Dendritic cell treated with granulocyte-macrophage colony-stimulating factor and Interleukin-4, amounts not matched to agents 40 ng/mL and 50 ng/mL, for 4 days (primary cell): ENCODE measurements at regions not wholly inside any gene's neighbourhood (a gene's known extent, or its start where the extent isn't known, plus 50 kb on each side); places are given as distances from the start of the nearest gene placed in this dataset.

ENCODE experiments used
- H3K27ac Mint-ChIP-seq: one replicate; pipeline ENCODE4 v1.8.0; 2022; ENCODE audit warnings: mild to moderate bottlenecking, mixed read lengths
- H3K27me3 Mint-ChIP-seq: one replicate; pipeline ENCODE4 v1.8.0; 2022; ENCODE audit warnings: mild to moderate bottlenecking, mixed read lengths
- H3K36me3 Mint-ChIP-seq: one replicate; pipeline ENCODE4 v1.8.0; 2022; ENCODE audit warnings: low read depth, mixed read lengths
- H3K4me1 Mint-ChIP-seq: one replicate; pipeline ENCODE4 v1.8.0; 2022; ENCODE audit warnings: low read depth, mixed read lengths
- H3K4me3 Mint-ChIP-seq: one replicate; pipeline ENCODE4 v1.8.0; 2022; ENCODE audit warnings: mild to moderate bottlenecking, moderate library complexity, mixed read lengths
- H3K9me3 Mint-ChIP-seq: one replicate; pipeline ENCODE4 v1.8.0; 2022; ENCODE audit warnings: mixed read lengths
- intact Hi-C: fragments of 100-400 bp; cut with micrococcal nuclease; formaldehyde crosslinking; loops from one replicate; pipeline ENCODE4 v1.15.0; 2022

DNA sequence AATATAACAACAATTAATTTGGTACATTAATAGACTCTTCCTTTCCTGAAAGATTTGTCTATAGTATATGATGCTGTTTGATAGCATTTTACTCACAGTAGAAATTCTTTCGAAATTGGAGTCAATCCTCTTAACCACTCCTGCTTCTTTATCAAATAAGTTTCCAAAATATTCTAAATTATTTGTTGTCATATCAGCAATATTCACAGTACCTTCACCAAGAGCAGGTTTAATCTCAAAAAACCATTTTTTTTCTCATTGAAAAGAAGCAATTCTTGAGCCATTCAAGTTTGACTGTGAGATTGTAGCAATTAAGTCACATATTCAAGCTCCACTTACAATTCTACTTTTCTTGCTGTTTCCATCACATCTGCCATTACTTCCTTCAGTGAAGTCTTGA is 83.5 kb upstream of the PRR16 start:
- Mint-ChIP-seq H3K27ac (no peak overlapping the region), H3K4me1 (no peaks in the 10 kb centered on the region), H3K27me3 (no peaks in the 10 kb centered on the region), H3K9me3 (peaks cover 32% of the 10 kb centered on the region), H3K4me3 (no peak overlapping the region), H3K36me3 (no peaks in the 10 kb centered on the region)
- intact Hi-C loops = no loop called here

DNA sequence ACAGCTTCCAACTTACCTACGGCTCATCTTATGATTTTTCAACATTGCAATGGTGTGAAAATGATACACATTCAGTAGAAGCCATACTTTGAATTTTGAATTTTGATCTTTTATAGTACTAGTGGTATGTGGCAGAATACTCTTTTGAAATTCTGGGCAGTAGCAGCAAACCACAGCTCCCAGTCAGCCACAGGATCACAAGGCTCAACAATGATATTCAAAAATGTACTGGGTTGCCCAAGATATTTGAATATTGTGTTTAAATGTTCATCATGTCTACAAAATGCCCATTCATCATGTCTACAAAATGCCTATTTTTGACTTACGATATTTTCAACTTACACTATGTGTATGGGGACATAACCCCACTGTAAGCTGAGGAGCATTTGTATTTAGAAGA is 81.3 kb upstream of the PRR16 start:
- Mint-ChIP-seq H3K4me3 (no peak overlapping the region), H3K4me1 (peaks cover 12% of the 10 kb centered on the region), H3K36me3 (no peaks in the 10 kb centered on the region), H3K9me3 (peaks cover 23% of the 10 kb centered on the region), H3K27me3 (no peaks in the 10 kb centered on the region), H3K27ac (no peak overlapping the region)
- intact Hi-C loops = no loop called here

DNA sequence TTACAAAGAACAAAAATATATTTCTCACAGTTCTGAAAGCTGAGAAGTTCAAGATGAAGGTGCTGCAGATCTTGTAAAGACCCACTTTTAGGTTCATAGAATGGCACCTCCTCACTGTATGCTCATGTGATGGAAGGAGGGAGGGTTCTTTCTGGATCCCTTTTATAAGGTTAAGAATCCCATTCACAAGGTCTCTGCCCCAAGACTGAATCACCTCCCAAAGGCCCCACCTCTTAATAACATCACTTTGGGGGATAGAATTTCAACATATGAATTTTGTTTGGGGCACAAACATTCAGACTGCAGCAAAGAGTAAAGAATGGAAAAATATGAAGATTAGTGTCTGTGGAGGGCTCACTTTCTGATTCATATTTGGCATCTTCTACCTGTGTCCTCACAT is 77.1 kb upstream of the PRR16 start:
- intact Hi-C loops = no loop called here
- H3K9me3 Mint-ChIP-seq = no peaks in the 10 kb centered on the region
- no peaks in the 10 kb centered on the region for H3K27me3 Mint-ChIP-seq
- H3K4me3 Mint-ChIP-seq = no peak overlapping the region
- no peaks in the 10 kb centered on the region for H3K36me3 Mint-ChIP-seq
- peaks cover 19% of the 10 kb centered on the region for H3K4me1 Mint-ChIP-seq
- no peak overlapping the region for H3K27ac Mint-ChIP-seq

DNA sequence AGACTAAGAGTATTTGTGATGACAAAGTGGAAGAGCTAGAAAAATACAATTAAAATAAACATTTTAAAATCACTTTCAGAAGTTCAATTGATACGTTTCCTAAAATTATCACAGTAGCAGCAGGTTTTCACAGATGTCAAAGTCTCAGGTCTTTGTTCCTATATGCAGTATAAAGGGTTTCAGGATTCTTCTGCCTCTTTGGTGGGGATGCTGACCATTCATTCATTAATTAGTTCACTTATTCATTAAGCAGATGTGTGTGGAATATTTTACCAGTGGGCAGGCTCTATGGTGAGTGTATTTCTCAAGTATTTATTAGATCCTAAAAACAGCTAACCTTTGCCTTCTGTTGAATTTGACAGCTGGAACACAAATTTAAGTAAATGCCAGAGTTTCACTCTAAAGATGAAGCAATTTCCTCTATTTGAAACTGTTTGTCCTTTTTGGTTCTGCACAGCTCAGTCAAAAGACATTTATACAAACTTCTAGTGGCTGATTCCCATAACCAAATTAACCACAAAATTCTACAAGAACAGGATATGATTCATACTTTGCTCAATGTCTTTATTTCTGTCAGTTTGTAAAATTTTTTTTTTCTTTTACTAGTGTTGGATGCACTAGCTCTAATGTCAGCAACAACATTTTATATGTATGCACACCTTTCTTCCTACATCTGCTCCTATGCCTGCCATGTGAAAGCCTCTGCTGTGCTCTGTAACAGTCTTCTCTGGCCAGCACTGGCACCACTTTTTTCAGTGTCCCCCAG is 75.9 kb upstream of the PRR16 start:
- Mint-ChIP-seq H3K27me3 (no peaks in the 10 kb centered on the region), H3K4me3 (no peak overlapping the region), H3K9me3 (peaks cover 3% of the 10 kb centered on the region), H3K36me3 (no peaks in the 10 kb centered on the region), H3K4me1 (peaks cover 19% of the 10 kb centered on the region), H3K27ac (no peak overlapping the region)
- intact Hi-C loops = no loop called here

DNA sequence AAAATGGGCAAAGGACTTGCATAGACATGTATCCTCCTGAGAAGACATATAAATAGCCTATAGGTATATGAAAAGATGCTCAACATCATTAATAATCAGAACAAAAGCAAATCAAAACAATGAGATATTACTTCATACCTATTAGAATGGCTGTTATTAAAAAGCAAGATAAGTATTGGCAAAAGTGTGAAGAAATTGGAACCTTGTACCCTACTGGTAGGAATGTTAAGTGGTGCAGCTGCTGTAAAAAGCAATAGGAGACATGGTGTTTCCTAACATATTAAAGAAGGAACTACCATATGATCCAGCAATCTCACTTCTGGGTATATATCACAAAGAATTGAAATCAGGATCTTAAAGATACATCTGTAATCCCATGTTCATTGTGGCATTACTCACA is 69.8 kb upstream of the PRR16 start:
- Mint-ChIP-seq H3K36me3 (no peaks in the 10 kb centered on the region), H3K4me1 (no peaks in the 10 kb centered on the region), H3K9me3 (peaks cover 23% of the 10 kb centered on the region), H3K27me3 (no peaks in the 10 kb centered on the region), H3K4me3 (no peak overlapping the region), H3K27ac (no peak overlapping the region)
- intact Hi-C loops = no loop called here

DNA sequence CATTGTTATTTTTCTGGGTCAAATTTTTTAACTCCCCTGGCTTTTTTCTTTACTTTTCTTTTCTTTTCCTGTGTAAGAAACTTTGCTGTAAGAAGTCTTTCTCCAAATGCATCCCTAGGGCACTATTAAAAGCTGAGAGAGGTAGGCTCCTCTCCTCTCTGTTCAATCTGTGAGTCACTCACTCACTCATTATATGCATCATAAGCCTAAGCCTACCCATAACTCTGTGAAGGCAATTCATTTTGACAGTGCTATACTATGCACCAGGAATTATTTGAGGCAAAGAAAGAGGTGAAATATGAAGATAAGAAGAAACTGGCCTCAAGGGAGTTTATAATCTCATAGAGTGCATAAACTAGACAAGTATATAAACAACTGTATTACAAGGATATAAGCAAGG is 67.9 kb upstream of the PRR16 start:
- Mint-ChIP-seq H3K27ac (no peak overlapping the region), H3K27me3 (no peaks in the 10 kb centered on the region), H3K36me3 (no peaks in the 10 kb centered on the region), H3K4me3 (no peak overlapping the region), H3K4me1 (no peaks in the 10 kb centered on the region), H3K9me3 (peaks cover 39% of the 10 kb centered on the region)
- intact Hi-C loops = no loop called here

DNA sequence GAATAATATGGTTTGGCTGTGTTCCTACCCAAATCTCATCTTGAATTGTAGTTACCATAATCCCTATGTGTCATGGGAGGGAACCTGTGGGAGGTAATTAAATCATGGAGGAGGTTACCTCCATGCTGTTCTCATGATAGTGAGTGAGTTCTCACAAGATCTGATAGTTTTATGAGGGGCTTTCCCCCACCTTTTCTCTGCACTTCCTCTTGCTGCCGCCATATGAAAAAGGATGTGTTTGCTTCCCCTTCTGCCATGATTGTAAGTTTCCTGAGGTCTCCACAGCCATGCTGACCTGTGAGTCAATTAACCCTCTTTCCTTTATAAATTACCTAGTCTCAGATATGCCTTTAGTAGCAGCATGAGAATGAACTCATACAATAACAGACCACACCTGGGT is 63.7 kb upstream of the PRR16 start:
- Mint-ChIP-seq H3K9me3 (peaks cover 29% of the 10 kb centered on the region), H3K4me1 (no peaks in the 10 kb centered on the region), H3K4me3 (no peak overlapping the region), H3K36me3 (no peaks in the 10 kb centered on the region), H3K27ac (no peak overlapping the region), H3K27me3 (no peaks in the 10 kb centered on the region)
- intact Hi-C loops = no loop called here

DNA sequence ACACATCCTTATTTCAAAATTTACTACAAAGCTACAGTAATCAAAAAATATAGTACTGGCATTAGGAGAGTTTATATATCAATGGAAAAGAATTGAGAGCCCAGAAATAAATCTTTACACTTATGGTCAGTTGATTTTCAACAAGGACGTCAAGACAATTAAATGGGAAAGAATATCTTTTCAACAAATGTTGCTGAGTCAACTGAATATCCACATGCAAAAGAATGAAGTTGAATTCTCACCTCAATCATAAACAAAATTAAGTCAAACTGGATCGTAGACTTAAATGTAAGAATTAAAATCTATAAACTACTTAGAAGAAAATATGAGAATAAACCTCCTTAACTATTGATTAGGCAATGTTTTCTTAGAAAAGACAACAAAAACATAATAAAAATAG is 61.5 kb upstream of the PRR16 start:
- no peak overlapping the region for H3K4me3 Mint-ChIP-seq
- intact Hi-C loops = no loop called here
- H3K27me3 Mint-ChIP-seq = no peaks in the 10 kb centered on the region
- no peaks in the 10 kb centered on the region for H3K36me3 Mint-ChIP-seq
- H3K9me3 Mint-ChIP-seq = peaks cover 34% of the 10 kb centered on the region
- no peak overlapping the region for H3K27ac Mint-ChIP-seq
- peaks cover 12% of the 10 kb centered on the region for H3K4me1 Mint-ChIP-seq

DNA sequence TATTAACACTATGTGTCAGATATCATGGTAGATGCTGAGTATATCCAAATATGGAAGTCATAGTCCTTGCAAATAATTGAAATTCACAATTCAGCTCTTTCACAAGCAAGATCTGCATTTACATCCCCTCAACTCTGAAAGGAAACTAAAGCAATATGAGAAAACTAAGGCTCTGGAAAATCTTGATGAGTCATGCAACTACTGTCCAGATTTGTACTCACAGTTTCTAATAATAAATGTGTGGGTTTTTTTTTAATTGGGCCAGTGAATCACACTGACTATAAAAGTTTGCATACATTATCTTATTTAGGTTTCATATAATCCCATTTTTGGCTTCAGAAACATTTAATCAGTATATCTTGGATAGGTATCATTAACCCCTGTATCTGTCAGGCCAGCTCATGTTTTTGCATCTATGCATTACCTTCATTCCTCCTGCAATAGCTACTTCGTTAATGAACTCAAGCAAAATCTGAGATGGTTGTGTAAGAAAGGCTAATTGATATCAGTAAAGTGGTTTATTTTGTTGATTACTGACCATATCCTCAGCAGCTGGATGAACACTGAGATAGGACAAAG is 58.7 kb upstream of the PRR16 start:
- H3K4me1 Mint-ChIP-seq = peaks cover 12% of the 10 kb centered on the region
- no peaks in the 10 kb centered on the region for H3K27me3 Mint-ChIP-seq
- H3K36me3 Mint-ChIP-seq = no peaks in the 10 kb centered on the region
- H3K9me3 Mint-ChIP-seq = peaks cover 21% of the 10 kb centered on the region
- H3K4me3 Mint-ChIP-seq = no peak overlapping the region
- no peak overlapping the region for H3K27ac Mint-ChIP-seq
- intact Hi-C loops = no loop called here

DNA sequence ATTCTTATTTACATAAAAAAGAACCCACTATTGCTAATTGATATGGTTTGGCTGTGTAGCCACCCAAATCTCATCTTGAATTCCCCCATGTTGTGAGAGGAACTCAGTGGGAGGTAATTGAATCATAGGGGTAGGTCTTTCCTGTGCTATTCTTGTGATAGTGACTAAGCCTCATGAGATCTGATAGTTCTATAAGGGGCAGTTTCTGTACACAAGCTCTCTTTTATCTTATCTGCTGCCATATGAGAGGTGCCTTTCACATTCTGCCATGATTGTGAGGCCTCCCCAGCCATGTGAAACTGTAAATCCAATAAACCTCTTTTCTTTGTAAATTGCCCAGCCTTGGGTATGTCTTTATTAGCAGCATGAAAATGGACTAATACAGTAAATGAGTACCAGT is 58.2 kb upstream of the PRR16 start:
- intact Hi-C loops = no loop called here
- Mint-ChIP-seq H3K36me3 (no peaks in the 10 kb centered on the region), H3K27me3 (no peaks in the 10 kb centered on the region), H3K27ac (no peak overlapping the region), H3K4me3 (no peak overlapping the region), H3K9me3 (peaks cover 22% of the 10 kb centered on the region), H3K4me1 (peaks cover 12% of the 10 kb centered on the region)

DNA sequence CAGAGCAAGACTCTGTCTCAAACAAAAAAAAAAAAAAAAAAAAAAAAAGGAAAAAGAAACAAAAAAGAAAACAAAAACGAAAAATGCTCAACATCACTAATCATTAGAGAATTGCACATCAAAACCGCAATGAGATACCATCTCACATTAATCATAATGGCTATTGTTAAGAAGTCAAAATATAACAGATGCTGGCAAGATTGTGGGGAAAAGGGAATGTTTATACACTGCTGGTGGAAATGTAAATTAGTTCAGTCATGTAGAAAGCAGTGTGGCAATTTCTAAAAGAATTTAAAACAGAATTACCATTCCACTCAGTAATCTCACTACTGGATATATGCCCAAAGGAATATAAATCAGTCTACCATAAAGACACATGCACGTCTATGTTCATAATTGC is 50.4 kb upstream of the PRR16 start:
- intact Hi-C loops = no loop called here
- H3K36me3 Mint-ChIP-seq = no peaks in the 10 kb centered on the region
- H3K27ac Mint-ChIP-seq = no peak overlapping the region
- peaks cover 12% of the 10 kb centered on the region for H3K9me3 Mint-ChIP-seq
- no peak overlapping the region for H3K4me3 Mint-ChIP-seq
- no peaks in the 10 kb centered on the region for H3K27me3 Mint-ChIP-seq
- no peaks in the 10 kb centered on the region for H3K4me1 Mint-ChIP-seq
